NCI-H146 treated with DMSO at 0.1 percent for 48 hours (cell line): ENCODE measurements at regions not wholly inside any gene's neighbourhood (a gene's known extent, or its start where the extent isn't known, plus 50 kb on each side); places are given as distances from the start of the nearest gene placed in this dataset.
"Not testable (repeated sequence)": the region's sequence is repeated elsewhere in the genome, so short reads cannot be mapped to it uniquely, and the experiment has no call there.

Experiments used
- DNase-seq: peaks from one replicate; lab custom pipeline; 2025; ENCODE audit not compliant: unreplicated experiment; lab: John Stamatoyannopoulos, UW

DNA sequence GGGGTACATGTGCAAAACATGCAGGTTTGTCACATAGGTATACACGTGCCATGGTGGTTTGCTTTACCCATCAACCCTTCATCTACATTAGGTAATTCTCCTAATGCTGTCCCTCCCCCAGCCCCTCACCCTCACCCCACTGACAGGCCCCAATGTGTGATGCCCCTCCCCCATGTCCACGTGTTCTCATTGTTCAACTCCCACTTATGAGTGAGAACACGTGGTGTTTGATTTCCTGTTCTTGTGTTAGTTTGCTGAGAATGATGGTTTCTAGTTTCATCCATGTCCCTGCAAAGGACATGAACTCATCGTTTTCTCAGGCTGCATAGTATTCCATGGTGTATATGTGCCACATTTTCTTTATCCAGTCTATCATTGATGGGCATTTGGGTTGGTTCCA is 232.9 kb upstream of the RASGRP1 start:
- not testable (repeated sequence) for DNase-seq

GRCh38 chr15:38799202-38799601 is 234.6 kb upstream of the RASGRP1 start:
- DNase-seq = not testable (repeated sequence)

GRCh38 chr15:38809621-38810020 is 245.0 kb upstream of the RASGRP1 start:
- no peak for DNase-seq

GRCh38 chr15:38810686-38811085 is 246.1 kb upstream of the RASGRP1 start:
- no peak for DNase-seq

DNA sequence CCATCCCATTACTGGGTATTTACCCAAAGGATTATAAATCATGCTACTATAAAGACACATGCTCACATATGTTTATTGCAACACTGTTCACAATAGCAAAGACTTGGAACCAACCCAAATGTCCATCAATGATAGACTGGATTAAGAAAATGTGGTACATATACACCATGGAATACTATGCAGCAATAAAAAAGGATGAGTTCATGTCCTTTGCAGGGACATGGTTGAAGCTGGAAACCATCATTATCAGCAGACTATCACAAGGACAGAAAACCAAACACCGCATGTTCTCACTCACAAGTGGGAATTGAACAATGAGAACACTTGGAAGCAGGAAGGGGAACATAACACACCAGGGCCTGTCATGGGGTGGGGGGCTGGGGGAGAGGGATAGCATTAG is 249.6 kb upstream of the RASGRP1 start:
- not testable (repeated sequence) for DNase-seq

- no peak for DNase-seq
Measured at GRCh38 chr15:38814891-38815290, 250.3 kb upstream of the RASGRP1 start.

DNA sequence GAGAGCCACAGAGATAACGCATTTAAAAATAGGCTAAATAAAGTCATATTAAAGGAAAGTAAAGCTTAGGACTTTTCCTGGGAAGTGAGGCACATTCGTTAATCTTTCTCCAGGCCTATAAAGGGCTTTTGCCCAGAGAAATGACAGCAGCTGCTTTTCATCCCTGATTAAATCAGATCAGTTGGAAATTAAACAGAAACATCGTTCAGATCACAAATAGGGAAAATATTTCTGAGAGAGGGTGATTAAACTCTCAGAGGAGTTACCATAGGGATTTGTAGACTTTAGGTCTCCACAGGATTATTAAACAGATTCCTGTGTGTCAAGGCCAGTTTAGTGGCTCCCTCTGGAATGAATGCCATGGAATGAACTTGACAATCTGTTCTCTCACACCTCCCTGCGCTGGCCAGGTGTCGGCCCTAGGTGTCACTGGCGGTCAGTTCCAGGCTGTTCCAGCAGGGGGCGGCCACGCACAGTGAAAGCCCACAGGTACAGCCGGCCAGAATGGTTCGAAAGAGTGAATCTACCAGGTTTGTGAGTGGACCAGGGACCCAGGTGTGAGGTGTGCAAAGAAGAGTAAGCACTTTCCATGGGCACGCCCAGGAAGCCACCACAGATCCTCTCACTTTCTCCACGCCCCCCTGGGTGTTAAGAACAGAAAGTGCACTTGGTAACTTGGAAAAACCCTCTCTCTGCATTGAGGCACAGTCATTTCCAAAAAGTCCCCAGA is 253.0 kb upstream of the RASGRP1 start:
- DNase-seq = peak; percentile 1

GRCh38 chr15:38818157-38818790 is 253.7 kb upstream of the RASGRP1 start:
- no peak for DNase-seq

DNA sequence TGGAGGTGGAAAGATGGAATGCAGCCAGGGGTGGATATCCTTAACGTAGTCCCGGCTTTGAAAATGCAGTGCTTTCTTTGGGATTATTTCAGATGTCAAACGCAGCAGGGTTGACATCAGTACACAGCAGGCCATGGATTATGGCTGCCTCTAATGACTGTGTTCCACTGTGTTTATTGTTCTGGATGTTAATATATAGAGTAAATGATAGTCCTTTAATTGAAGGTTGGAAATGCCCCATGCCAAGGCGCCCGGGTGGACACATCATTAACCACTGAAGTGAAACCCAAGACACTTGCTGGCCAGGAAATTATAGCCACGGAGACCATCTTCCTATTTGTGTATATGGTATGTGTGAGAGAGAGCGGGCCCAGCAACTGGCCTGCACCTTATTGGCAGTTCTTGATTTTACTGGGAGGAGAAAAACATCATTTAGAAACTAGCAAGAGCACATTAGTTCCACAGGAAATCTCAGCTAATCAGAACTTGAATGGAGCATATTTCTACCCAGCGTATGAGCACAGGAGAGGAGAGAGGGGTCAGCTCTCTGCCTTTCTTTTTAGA is 254.9 kb upstream of the RASGRP1 start:
- no peak for DNase-seq

DNA sequence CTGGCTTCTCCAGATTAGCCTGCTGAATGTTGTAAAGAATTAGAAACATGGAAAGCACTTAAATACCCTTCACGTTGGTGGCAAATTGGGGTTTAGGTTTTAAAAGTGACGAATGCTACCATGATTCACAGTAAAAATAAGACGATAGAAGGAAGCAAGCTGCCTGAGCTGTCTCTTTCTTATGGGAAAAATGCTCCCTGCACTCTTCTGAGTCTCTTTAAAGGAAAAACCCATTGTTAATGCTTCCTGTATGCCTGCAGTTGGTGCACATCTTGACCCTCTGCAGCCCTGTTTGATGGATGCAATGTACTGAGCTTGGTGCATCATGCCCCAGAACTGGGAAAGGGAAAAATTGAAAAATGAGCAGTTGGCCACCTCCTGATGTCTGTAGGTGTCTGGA is 258.6 kb upstream of the RASGRP1 start:
- no peak for DNase-seq

GRCh38 chr15:38824719-38825118 is 260.1 kb upstream of the RASGRP1 start:
- no peak for DNase-seq

- no peak for DNase-seq
Measured at GRCh38 chr15:38826880-38827279, 262.3 kb upstream of the RASGRP1 start.

- no peak for DNase-seq
Measured at GRCh38 chr15:38828031-38828532, 263.5 kb upstream of the RASGRP1 start.

GRCh38 chr15:38829086-38829485 is 264.5 kb upstream of the RASGRP1 start:
- DNase-seq = no peak

GRCh38 chr15:38842226-38842625 is 277.6 kb upstream of the RASGRP1 start:
- no peak for DNase-seq

GRCh38 chr15:38843051-38843501 is 278.5 kb upstream of the RASGRP1 start:
- no peak for DNase-seq

DNA sequence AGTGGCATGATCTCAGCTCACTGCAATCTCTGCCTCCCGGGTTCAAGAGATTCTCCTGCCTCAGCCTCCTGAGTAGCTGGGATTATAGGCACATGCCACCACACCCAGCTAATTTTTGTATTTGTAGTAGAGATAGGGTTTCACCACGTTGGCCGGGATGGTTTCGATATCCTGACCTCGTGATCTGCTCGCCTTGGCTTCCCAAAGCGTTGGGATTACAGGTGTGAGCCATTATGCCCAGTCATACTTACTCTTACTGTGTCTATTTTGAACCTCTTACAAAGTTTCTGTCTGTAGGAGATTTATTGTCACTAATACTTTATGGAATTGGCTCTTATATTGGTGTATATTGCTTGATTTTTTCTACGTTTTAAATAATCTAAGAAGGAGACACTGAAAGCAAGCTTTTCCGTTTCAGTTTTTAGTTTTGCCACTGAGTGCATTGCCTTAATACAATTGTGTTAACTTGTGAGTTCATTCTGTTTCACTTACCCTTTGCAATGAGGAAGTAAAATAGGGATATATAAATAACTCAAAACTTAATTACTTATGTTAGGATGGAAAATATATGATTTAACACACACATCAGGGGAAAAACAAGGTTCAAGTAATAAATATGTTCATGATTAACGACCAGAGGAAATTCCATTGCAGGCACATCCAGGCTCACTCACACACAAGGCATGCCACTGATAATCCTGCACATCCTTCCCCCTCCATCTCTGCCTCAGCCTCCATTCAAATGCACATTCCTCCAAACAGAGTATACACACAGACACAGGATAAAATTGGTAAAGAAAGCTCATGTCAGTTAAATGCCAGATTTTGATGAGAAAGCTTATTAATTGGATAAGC is 279.3 kb upstream of the RASGRP1 start:
- DNase-seq = no peak

DNA sequence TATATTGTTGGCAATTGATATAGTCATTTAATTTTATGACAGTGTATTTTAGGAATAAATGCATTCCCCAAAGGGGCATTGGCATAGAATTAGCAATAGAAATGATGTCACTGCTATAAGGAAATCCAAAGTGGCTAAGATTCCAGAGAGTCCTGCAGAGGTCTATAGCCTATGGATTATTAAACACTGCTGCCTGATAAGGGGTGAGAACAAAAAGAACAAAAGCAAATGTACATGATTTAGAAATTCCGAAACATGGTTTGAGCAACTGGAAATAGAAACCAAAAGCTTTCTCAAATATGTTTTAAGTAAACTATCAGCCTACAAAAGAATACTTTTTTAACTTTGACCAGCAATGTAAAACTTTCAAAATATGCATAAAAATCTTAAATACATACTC is 280.1 kb upstream of the RASGRP1 start:
- DNase-seq = no peak

DNA sequence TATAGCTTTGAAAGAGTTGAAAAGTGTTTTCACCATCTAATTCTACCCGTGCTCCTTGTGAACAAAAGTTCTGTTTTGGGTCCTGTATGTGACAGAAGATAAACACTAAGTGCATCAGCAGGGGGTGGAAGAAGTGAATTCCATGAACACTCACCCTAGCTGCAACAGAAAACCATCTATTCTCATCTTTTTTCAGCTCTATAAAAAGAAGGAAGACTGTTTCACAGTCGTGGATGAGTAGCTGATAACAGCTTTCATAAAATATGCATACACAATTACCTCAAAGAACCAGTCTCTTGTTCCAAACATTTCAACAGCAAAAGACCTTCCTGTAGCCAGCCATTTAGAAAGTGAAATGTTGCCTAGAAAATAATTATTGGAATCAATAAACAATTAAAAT is 281.7 kb upstream of the RASGRP1 start:
- DNase-seq = no peak

GRCh38 chr15:38847666-38848065 is 283.1 kb upstream of the RASGRP1 start:
- no peak for DNase-seq

DNA sequence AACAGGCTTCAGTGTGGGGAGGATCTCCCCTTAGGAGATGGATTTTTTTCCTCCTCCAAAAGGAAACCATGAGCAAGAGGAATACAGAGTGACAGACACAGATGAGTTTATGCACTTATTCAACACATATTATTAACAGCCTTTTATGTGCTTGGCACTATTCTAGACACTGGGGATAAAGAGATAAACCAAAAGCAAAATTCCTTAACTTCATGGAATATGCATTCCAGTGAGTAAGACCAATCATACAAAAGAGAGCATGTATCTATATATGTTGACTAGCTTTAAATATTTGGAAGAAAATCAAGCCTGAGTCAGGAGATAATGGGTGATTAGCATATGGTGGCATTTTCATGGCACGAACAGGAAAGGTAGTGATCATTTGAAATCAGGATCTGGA is 284.4 kb upstream of the RASGRP1 start:
- no peak for DNase-seq
